Mucosa of gallbladder (tissue), 1 donor: ENCODE measurements at regions not wholly inside any gene's neighbourhood (a gene's known extent, or its start where the extent isn't known, plus 50 kb on each side); places are given as distances from the start of the nearest gene placed in this dataset.
"Not testable (repeated sequence)": the region's sequence is repeated elsewhere in the genome, so short reads cannot be mapped to it uniquely, and the experiment has no call there.

Source experiments
- DNase-seq: peaks from one replicate; pipeline ENCODE4 v3.0.0-alpha.2; 2020; ENCODE audit warnings: low spot score
- donor health status: DM: no; HTN: no; CAD: no.

DNA sequence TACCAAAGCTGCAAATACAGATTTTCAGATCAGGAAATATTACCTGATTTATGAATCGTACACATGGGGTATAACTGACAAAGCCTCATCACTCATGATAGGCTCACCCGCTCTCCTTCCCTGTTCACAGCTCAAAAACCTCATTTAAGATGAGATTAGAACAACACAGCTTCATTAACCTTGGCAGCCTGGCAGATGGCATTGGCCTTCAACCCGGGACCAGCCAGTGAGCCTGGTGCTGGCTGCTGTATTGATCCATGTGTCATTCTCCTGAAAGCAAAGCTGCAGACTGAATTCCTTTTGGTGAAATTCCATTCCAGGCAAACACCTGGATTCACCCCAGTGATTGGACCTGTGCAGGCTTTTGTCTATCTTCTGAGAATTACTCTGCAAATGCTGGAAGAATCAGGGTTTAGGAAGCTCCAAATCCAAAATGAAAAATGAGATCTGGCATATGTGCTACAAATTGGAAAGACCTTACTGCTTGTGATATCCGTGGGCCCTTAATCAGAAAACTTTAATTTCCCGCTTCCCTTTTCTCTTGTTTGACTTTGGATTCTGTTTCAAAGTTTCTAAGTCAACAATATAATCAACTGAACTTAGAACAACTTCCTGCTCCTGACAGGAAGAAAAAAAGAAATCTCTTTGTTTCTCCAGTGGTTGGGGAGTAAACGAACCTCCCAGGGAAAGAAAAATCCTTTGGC lies 189.1 kb upstream of the KBTBD8 start:
- DNase-seq: peak; percentile 80

DNA sequence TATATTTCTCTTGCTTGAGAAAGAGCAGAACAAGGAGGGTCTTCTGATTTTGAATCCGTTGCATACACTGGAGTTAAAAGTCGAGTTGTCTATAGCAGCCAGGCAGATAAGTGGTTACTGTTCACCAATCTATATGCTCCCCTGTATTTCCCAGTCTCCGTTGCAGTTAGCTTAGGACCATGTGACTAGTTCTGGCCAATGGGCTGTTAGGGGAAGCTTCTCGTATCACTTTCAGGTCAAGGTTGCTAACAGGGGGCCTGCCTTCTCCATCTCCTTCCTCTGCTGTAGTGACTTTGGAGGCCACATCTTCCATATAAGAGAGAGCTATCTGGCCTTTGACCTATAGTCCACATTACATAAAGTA lies 188.5 kb upstream of the KBTBD8 start:
- DNase-seq: no peak

DNA sequence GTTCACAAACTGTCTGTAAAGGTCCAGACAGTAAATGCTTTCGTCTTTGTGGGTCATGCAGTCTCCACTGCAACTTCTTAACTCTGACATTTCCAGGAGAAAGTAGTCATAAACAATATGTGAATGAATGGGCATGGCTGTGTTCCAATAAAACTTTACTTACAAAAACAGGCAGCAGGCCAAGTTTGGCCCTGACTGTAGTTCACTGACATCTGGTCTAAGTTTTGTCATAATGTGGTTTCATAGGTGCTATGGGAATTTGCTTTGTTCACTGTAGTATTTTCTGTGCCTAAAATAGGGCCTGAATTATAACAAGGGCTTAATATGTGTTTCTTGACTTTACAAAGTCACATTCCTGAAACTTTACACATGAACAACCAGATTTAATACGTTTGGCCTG lies 186.0 kb upstream of the KBTBD8 start:
- DNase-seq: no peak

DNA sequence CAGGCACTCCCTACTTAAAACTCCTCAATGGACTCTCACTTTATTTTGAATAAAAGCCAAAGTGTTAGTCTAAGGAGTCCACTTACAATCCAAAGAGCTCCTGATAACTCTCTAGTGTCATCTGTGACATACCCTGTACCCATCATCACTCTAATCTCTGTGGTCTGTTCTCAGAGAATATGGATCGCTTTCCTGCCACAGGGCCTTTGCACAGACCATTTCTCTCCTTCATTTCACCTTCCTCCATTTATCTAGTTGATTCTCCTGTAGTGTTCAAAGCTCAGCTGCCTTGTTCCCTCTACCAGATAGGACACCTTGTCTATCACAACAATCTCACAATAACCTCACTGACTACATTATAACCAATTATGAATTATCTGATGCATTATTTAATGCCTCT lies 185.4 kb upstream of the KBTBD8 start:
- no peak for DNase-seq

DNA sequence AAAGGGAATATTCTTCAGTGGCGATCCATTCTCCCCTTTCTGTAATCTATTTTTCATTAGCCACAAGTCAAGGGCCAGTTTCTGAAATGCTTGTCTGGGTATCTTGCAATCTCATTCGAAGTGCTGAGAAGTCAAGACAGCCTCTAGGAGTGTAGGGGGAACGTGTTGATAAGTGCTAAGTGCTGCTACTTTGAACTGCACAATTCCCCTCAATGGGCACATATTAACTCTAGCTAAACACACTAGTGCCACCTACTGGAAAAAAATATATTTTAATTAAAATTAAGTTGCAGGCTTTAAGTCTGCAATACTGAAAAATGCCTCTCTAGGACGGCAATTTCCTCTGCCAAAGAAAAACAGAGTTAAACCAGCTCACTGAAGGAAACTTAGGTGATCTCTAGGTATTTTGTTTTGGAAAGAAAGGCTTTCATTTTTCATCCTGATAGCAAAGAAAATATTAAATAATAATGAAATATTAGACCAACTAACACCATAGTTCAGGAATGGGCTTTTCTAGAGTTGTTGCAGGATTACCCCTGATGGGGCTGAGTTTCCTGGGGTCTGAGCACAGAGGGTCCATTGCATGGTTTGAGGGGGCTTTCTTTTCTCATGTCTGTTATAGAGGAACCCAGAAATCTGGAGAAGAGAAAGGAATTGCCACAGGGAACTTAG lies 181.9 kb upstream of the KBTBD8 start:
- DNase-seq: no peak

DNA sequence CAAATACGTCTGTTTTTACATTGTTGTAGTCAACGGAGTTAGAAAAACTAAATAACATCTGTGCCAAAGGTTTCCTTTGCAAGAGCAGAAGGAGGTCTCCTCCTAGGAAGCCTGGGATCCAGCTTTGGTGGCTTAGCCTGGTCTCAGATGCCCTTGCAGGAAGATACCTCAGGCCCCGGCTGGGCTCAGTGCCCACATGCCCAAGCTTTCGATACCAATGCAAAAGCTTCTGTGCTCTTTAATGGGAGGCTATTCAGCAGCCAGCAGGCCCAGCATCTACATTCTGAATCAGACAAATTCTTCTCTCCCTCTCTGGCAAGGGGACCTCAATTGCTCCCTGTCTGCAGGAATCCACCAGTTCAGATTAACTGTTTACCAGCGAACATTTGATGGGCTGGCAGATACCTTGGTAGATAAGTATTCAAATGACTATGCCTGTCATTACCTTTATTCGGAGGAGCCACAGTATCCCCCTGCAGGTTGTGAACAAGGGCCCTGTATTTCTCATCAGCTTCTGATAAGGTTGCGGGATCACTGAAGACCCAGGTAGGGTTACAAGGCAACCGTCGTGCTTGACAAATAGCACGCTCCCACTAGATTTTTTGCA lies 180.1 kb upstream of the KBTBD8 start:
- DNase-seq: no peak

DNA sequence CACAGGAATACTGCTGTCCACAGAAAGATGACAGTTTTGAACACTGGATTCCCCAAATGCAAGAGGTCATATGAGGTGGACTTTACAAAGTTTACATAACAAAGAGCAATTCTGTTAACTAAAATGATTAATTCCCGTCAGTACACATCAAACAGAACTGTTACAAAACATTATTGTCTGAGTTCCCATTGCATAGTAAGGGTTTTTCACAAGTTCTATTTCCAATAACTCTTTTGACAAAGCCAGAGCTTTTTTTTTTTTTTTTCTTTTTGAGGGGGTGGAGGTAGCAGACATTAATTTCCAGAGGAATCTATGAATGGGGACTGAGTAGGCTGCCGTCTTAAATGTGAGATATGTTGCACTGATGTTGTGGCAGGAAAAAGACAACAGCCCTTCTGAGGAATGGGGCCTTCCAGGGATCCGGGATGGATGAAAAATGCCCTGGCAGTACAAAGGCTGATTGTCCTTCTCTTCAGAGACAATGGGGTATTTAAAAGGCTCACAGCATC lies 178.1 kb upstream of the KBTBD8 start:
- no peak for DNase-seq

DNA sequence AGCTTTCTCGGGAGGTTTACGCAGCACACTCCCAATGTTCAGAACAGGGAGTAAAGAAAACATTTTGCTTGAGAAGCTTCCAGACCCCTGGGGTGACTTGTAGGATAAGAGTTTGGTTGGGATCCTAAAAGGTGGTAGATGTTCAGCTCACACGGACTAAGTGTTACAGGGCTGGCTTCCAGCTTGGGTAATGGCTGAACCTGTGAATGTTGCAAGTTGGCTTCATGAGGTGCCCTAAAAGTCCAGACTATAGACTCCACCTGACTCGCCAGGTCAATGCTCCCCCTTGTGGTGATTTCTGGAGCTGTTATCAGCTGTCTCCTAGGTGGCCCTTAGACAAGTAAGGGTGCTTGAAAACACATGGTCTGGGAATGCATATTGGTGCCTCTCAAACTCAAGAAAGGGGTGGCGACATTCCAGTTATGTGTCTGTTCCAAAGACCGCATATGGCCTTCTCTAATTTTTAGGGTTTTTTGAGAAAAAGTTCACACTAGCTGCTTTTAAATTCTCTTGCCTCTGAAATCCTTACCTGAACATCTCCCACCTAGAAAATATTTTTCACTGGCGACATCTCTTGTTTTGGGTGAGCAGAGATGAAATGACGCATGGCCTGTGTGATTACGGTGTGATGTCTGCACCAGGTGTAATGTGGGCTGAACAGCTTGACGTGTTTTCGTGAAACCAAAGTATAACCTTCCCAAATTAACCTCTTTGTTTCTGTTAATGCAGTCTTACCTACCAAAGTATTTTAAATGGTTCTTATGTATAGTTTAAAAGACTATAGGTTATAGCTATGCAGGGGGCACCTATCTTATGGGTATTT lies 175.7 kb upstream of the KBTBD8 start:
- peak; percentile 67 for DNase-seq

DNA sequence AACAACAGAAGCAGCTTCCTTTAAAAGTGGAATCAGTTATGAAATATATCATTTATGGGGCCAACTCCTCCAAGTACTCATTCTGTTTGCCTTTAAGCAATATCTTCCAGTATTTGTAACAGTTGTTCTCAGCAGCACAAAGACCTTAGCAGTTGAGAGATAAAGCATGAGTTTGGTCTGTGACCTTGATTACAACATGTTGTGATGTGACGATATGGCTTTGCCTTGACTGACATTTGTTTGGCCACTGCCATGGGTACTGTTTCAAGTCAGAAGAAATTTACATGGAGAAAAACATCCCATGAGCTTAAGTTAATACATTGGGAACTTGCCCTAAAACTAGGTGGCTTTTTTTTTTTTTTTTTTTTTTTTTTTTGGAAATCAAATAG lies 175.1 kb upstream of the KBTBD8 start:
- no peak for DNase-seq

DNA sequence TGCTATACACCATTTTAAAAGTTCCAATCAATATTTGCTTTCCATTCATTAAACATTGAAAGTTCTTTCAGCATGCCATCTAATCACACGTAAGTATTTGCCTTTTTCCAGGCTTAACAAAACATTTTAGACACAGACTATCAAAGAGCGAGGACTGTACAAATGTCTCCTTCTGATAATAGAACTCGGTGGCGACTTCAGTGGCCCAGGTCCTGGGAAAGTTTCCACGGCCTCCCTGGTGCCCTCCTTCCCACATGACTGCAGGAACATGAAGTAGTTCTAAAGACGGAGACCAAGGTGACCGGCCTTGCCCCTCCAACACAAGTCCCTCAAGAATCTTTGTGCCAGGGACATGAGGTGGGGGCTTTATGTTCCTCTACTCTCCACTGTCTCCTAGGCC lies 174.6 kb upstream of the KBTBD8 start:
- DNase-seq: no peak

DNA sequence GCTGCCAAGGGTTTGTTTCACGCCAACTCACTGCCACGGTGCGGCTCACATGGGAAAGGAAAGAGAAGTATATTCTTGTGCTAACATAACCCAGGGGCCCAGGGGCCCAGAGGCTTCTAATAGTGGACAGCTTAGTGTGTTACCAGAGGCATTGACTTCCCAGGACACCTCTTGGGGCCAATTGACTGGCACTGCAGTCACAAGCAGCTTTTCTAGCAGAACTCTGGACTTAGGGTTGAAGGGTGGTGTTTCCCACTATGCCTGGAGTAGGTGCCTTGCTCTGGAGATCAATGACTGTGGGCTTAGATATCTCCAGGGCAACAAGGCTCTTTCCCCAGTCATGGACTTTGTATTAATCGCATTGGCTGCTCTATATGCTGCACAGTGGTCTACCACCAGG lies 172.7 kb upstream of the KBTBD8 start:
- DNase-seq: no peak

DNA sequence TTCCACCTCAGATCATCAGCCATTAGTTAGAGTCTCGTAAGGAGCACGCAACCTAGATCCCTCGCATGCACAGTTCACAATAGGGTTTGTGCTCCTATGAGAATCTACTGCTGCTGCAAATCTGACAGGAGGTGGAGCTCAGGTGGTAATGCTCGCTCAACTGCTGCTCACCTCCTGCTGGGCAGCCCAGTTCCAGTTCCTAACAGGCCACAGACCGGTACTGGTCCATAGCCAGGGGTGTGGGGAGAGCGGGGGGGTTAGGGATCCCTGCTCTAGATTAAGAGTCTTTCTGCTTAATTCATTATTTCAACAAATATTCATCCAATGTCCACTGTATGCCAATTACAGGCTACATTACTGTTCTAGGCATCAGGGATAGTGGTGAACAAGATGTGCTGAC lies 170.4 kb upstream of the KBTBD8 start:
- DNase-seq: no peak

DNA sequence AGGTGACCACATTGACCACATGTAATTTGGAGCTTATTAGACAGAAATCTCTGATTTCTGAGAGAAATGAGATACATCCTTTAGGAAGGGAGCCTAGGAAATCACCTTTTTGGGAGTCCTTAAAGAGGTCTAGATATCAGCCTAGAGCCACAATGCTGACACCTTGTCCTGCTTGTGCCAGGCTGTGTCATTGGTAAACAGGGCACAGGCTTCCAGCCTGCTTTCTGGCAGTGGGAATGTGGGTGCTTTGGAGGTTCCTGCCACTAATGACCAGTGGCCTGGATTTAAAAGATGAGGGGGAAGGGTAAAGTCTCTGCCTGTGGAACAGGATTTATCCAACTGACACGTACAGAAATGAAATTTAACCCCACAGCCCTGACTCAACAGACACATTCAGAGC lies 169.8 kb upstream of the KBTBD8 start:
- DNase-seq: no peak

DNA sequence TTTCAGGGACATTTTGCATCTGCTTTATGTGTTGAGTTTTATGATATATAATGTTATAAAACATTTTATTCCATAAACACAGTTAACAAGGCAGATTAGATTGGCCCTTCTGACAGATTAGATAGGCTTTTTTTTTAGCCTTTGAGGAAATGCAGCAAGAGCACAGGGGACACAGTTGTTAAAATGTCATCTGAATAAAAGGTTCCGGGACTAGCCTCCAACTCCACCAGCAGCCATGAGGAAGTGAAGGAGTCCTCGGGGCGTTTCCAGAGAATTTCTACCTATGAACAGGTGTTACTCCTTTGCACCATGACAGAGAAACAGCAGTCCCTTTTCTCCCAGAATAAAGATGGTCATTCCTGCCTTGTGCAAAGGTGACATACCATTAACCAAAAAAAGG lies 167.8 kb upstream of the KBTBD8 start:
- DNase-seq: no peak

DNA sequence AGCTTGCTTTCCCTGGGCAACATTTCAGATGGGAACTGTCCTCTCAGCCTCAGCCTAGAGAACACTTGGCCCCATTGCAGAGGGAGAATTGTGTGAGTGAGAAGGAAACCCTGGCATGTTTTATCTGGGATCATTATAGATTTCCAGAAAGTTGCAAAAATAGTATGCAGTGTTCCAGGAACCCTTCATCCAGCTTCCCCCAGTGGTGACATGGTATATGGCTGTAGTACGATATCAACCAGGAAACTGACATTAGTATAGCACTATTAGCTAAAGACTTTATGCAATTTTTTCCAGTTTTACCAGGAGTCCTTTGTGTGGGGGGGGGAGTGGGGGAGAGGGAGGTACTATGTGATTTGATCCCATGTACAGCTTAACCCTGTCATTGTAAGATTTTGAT lies 166.2 kb upstream of the KBTBD8 start:
- DNase-seq: no peak

DNA sequence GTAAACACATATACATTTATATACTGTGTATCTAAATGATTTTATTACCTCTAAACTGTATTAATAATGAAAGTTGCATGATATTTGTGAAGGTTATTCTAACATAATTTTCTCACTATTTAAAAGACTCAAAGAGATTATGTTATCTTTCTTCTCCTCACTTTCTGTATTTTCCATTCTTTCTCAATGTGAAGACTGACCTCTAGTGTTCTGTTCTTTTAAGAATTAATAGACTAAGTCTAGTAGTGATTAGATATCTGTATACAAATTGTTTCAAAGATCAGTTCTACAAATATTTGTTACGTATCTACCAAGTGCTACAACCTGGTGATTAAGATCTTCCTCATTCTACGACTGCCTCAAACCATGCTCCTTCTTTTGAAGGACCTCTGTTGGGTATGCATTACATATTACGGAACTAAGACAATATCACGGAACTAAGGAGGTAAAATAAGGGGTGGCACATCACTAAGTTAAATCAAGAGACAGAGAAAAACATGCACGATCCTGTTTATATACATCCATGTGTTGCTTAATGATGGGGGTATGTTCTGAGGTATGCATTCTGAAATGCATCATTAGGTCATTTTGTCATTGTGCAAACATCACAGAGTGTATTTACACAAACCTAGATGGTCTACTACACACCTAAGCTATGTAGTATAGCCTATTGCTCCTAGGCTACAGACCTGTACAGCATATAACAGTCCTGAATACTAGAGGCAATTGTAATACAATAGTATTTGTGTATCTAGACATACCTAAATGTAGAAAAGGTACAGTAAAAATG lies 161.5 kb upstream of the KBTBD8 start:
- no peak for DNase-seq

DNA sequence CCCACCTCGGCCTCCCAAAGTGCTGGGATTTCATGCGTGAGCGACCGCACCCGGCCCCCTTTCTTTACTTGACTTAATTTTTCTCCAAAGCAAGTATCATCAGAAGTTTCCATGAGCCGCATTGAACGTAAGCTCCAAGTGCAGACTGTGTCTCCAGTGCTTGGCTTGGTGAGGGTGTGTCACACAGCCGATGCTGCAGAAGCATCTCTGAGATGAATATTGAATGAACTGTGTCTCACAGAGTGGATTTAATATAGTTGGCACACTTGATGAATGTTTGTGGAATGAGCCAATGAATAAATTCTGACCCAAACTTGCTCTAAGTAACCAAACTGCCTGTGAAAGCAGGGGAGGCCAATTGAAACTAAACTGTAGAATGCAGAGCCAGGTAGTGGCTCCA lies 159.4 kb upstream of the KBTBD8 start:
- no peak for DNase-seq

DNA sequence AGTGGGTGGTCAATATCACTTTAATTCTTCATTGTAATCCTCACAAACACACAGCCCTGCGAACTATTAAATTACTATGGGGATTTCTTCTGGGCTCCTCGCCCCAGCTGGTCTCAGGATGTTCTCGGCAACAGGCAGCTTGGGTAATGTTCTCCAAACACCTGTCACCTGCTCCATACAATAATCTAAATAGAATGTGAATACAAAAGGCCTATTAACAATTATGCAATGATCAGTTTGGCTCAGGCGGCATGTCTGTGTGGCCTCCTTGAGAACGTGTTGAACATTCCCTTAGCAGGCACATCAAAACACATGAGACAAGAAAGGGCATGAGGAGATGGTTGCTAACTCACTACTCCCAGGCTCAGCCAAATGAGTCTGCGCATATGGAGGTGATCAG lies 158.6 kb upstream of the KBTBD8 start:
- no peak for DNase-seq

DNA sequence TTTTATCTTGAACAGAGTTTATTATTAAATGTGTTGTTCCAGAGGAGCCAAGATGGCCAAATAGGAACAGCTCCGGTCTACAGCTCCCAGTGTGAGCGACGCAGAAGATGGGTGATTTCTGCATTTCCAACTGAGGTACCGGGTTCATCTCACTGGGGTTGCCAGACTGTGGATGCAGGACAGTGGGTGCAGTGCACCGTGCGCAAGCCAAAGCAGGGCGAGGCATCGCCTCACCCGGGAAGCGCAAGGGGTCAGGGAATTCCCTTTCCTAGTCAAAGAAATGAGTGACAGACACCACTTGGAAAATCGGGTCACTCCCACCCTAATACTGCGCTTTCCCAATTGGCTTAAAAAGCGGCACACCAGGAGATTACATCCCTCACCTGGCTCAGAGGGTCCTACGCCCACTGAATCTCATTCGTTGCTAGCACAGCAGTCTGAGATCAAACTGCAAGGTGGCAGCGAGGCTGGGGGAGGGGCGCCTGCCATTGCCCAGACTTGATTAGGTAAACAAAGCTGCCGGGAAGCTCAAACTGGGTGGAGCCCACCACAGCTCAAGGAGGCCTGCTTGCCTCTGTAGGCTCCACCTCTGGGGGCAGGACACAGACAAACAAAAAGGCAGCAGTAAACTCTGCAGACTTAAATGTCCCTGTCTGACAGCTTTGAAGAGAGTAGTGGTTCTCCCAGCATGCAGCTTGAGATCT lies 155.2 kb upstream of the KBTBD8 start:
- not testable (repeated sequence) for DNase-seq

DNA sequence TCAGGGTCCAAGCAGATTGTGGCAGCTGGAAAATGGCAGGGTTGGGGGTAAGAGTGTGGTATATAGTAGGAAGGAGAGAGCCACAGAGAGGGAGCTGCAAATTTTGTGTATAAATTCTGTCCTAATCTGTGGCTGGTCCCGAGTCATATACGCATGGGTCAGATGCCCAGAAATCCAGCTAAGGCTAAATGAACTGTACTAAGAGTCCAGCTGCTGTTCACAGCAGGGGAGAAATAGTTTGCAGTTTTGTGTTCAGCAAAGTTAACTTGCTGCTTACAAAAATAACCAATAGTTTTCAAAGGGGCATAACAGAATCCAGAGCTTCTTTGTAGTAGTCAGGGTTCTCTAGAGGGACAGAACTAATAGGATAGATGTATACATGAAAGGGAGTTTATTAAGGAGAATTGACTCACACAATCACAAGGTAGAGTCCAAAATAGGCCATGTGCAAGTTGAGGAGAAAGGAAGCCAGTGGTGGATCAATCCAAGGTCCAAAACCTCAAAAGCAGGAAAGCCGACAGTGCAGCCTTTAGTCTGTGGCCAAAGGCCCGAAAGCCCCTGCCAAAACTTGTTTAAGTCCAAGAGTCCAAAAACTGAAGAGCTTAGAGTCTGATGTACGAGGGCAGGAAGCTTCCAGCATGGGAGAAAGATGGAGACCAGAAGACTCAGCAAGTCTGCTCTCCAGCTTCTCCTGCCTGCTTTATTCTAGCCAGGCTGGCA lies 146.1 kb upstream of the KBTBD8 start:
- no peak for DNase-seq
